Esophagus mucosa (tissue), 1 donor: ENCODE measurements at regions not wholly inside any gene's neighbourhood (a gene's known extent, or its start where the extent isn't known, plus 50 kb on each side); places are given as distances from the start of the nearest gene placed in this dataset.

ENCODE experiments used
- ATAC-seq: fragments of 200-7000 bp; cut with Tn5 transposase; one replicate; pipeline ENCODE4 v1.9.1; 2020
- donor health status: DM: yes; HTN: yes; CAD: no.

DNA sequence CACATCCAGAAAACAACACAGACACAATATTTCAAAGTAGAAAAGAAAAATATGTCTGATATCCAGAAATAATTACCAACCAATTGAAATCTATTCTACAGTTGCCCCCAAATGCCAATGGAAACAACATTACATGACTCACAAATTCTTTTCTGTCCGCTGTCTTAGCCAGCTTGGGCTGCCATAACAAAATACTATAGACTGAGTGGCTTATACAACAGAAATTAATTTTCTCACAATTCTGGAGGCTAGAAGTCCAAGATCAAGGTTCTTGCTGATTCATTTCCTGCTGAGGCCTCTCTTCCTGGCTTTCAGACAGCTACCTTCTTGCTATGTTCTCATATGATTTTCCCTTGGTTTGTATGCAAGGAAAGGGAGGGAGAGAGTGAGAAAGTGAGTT is 698.1 kb downstream of the DHX35 start:
- ATAC-seq, result no peak

GRCh38 chr20:39658662-39659409 is 696.7 kb downstream of the DHX35 start:
- ATAC-seq, result no peak

DNA sequence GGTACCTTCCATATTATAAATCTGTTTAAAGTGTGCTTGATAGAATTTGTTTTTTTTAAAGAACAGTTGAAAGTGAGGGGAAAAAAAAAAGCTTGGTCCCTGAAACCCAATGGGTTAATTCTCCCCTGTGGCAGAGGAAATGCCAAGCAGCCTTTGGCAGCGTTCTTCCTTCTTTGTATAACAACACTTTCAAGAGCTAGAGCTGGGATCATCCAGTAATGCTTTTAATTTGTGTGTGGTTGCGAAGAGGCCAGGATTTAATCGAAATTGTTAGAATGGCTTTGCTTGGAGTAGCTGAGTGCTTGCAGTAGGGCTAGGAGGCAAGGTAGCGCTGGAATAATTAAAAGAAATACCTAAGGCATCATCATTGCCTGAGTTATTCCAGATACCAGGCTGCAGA is 692.0 kb downstream of the DHX35 start:
- no peak for ATAC-seq

GRCh38 chr20:39651645-39652325 is 689.6 kb downstream of the DHX35 start:
- no peak for ATAC-seq

DNA sequence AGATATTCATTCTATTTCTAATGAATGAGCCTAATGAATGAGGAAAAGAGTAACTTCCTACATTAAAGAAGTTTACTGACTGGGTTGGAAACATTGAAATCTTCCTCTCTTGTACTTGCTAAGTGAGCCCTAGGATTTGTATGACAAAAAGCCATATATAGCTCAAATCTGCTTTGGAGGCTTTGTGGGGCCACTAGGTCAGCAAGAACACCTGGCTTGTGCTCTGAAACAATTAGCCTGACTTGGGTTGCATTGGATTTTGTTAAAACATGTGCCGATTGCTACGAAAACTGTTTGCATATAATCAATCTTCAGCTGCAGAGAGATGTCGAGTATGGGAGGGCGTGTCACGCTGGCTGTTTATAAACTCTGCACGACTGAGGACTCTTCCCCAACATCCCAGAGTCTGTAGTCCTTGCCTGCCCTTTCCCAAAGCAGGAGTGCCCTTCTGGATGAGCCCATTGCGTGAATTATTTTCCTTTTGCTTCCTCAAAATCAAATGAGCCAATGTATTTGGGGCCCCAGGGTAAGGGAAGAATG is 684.8 kb downstream of the DHX35 start:
- no peak for ATAC-seq

DNA sequence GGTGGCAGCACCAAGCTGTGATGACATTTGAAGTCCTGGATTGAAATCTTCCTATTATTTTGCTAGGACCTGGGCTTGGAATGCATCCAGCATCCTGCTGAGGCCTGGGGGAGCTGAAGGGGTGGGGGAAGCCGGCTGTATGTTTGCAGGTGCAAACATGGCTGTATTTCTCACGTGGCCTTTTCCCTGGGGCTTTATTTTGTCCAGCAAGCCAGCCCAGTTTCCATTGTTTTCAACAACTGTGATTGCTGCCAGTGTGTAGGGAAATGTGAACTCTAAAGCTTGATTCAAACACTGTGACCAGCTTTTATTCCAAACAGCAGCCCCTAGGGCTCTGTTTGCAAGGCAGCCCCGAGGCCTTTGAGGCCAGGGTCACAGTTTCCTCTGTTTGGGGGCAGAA is 683.0 kb downstream of the DHX35 start:
- no peak for ATAC-seq

- ATAC-seq, result no peak
Observed at GRCh38 chr20:39643292-39643691, 681.1 kb downstream of the DHX35 start.

DNA sequence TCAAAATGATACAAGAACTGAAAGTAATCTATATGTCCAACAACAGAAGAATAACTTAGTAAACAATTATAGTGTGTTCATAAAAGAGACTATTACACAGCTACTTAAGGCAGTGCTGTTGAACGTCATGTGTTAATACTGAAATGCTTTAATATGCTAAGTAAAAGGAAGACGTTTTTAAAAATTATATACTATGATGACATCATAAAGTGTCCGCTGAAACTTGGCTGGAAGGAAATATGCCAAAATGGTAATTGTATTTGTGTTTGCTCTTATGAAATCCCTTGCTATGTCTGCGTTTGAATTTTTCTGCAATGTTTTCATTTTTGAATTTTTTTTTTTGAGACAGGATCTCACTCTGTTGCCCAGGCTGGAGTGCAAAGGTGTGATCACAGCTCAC is 679.3 kb downstream of the DHX35 start:
- no peak for ATAC-seq

- ATAC-seq, result no peak
Observed at GRCh38 chr20:39640147-39640546, 678.0 kb downstream of the DHX35 start.

- ATAC-seq, result no peak
Observed at GRCh38 chr20:39638731-39639130, 676.6 kb downstream of the DHX35 start.

GRCh38 chr20:39633689-39634088 is 671.5 kb downstream of the DHX35 start:
- peak; percentile 42 for ATAC-seq

DNA sequence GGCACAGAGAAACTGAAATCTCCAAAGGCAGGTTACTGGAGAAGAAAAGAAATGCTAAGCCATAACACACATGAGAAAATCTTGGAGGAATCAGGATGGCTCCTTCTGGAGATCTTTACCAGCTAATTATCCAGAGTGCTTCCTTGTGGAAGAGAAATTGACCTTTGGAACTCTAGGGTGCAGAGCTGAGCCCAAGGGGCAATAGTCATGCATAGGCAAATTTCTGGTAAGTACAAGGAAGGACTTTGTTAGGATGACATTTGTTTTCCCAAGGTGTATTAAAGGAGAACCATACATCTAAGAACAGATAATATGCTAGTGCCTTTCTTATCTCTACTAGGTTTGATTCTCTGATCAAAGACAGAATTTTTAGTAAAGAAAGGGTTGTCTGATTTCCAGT is 670.6 kb downstream of the DHX35 start:
- no peak for ATAC-seq

- no peak for ATAC-seq
Observed at GRCh38 chr20:39632176-39632575, 670.0 kb downstream of the DHX35 start.

GRCh38 chr20:39631557-39631956 is 669.4 kb downstream of the DHX35 start:
- ATAC-seq, result peak; percentile 88

DNA sequence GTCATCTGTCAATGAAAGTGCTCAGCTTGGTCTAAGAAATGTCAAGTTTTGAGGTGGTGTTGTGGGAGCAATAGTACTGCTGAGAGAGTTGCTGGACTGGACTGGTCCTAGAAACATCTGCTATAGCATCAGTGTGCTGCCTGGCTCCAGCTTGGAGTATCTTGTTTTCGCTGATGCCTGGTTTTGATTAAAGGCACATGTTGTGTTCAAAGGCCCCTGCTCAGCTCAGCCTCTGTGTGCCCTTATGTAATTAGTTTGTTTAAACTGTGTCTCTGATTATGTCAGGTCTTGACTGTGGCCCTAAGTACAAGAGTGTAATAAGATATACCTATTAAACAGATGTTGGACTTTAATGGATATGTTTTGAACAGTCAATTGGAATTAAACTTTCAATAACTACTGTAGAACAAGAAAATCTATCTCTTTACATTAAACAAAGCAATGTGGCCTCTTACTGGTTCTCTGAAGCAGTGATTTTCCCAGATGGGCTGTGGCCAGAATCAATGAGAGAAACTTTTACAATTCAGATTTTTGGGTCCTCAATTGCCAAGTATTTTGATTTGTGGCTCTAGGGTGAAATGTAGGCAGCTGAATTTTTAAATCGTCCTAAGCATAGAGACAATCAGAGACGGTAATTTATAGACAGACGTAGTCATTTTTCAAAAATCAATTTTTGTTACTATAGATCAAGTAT is 668.2 kb downstream of the DHX35 start:
- no peak for ATAC-seq

DNA sequence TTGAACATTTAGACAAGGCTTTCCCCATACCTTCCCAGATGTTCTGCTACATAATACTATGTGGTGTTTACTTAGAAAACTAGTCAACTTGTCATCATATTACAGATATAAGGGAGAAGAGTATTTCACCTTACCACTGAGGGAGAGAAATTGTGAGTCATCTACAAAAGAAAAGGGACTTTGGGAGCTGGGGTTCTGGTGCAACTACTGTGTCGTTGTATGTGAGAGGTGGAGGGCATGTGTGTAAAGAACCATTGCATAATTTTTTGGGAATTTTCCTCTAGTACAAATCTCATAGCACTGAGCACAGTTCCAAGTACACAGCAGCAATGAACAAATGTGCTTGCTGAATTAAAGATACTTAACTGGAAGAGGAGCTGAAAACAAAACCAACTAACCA is 665.6 kb downstream of the DHX35 start:
- no peak for ATAC-seq

DNA sequence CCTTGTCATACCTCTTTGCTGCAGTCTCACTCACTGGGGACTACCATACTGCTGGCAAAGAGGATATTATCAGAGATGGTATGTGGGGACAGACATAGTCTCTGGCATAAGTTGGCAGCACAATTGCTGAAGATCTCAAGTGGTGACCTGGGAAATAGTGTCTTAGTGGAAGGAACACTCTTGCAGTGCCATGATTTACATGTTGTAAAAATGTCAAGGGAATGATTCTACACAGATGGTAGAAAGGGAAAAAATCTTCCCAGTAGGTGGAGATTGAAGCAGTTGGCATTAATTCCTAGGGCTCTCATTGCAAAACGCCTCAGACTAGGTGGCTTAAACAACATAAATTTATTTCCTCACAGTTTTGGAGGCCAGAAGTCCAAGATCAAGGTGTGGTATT is 662.2 kb downstream of the DHX35 start:
- no peak for ATAC-seq

DNA sequence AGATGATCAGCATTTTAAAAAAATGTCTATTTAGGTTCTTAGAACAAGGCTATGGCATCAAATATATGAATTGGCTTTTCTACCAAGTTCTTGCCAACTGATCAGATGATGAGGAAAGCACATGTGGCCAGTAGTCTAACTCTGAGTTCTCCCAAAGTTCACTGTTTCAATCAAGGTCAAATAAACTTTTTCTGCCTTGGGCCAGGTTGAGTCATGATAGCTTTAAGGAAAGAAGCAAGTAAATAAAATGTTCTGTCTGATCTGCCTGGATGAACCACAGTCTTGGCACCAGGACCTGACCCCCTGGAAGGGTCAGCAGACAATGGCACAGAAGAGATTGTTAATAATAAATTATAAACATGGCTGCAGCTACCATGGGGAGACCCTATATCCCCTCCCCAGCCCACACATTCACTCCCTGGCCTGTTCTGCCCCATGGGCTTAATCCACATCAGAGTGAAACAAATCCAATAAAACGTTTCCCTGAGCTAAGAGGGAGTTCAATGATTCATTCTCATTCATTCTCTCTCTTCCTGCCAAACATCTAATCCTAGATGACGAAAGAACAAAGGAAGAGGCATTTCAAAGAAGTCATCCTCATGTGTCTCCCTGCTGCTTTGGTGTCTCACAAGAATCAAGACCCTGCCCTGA is 661.6 kb downstream of the DHX35 start:
- ATAC-seq, result peak; percentile 60

GRCh38 chr20:39619271-39619785 is 657.2 kb downstream of the DHX35 start:
- peak; percentile 64 for ATAC-seq

DNA sequence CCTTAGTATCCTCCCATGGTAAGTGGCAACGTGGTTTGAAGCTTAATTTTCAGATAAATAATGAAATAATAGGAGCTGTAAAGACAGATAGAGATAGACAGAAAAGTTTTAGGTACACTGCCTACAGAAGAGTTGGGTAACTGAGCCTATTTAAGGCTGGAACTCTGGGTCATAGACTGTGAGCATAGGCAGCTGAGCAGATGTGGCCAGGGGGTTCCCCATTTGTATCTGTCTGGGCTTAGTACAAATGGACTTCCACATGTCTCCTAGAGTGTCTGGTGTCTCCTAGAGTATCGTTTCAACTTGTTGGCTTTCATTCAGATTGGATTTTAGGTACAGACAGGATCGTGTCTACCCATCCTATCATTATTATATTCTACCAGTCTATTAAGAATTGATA is 649.8 kb downstream of the DHX35 start:
- ATAC-seq, result no peak

DNA sequence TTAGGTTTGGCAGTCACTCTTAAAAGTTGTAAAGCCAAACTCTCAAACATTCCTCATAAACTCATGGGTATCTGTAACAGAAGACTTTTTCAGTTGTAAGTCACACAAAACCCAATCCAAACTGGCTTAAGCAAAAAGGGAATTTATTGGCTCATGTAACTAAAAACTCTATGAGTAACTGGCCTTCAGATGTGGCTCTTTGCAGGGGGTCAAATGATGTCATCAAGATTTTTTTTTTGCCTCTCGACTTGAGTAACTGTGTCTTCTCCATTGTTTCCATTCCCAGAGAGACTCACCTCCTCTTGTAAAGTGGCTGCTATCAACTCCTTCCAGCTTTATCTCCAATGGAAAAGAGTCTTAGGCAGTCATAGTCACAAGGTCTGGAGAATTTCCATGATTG is 645.0 kb downstream of the DHX35 start:
- no peak for ATAC-seq

DNA sequence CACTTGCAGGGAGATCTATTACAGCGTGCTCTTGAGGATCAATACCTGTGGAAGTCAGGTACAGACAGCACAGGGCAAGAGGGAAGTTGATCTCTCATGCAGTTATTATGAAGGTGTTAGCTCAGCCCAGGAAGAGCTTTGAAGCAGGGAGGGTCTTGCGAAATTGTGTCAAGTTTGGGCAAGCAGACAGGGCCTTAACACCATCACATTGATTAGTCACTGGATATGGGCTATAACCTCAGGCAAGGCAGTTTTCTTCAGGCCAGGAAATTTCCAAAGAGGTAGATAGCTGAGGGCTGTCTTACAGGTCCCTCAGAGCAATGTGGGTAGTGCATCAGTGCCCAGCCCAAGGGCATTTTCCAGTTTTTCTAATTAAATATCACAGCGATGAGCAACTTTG is 643.8 kb downstream of the DHX35 start:
- ATAC-seq, result peak; percentile 97

DNA sequence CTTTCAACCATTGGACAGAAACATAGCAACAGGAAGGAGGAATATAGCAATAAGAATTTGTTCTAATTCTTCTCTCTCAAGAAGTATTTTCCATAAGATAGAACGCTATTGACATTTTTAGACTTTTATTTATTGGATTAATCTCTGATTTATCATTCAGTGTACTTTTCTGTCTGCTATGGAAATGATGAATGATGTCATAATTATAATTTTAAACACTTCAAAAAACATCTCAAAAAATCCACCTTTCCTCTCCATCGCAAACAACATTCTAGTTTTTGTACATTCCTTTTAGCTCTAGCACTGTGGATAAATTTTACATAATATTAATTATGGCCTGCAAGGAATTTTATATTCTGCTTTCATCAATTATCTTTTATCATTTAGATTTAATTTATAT is 643.2 kb downstream of the DHX35 start:
- ATAC-seq, result no peak
